Endothelial cell of hepatic sinusoid (primary cell): ENCODE measurements at regions not wholly inside any gene's neighbourhood (a gene's known extent, or its start where the extent isn't known, plus 50 kb on each side); places are given as distances from the start of the nearest gene placed in this dataset.

ENCODE experiments used
- in situ Hi-C: cut with HindIII; loops from 2 replicates; pipeline ENCODE4 v1.10.0; 2017; ENCODE audit warnings: low sequenced_read_pairs

DNA sequence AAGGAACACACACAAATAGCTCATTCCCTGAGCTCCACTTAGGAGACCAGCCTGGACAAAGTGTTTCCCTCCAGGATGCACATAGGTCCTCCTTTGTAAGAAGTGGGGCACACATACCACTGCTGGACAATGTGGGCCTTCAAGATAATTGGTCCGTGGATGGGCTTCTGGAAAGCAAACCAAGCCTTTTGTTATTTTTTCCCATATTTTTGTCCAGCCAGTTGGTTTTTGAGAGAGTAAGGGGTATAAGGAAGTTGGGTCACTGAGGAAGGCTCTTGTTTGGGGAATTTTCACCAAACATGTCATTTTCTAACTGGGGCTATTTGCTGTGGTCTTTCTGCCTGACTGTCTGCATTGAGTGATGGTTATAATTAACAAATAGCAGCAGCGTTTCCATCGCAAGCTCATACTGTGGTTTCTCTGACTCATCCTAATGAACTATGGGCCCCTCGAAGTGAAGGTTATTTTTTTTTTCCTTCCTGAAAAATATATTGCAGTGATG is 306.3 kb upstream of the DUSP10 start:
- in situ Hi-C loops: no loop called here

DNA sequence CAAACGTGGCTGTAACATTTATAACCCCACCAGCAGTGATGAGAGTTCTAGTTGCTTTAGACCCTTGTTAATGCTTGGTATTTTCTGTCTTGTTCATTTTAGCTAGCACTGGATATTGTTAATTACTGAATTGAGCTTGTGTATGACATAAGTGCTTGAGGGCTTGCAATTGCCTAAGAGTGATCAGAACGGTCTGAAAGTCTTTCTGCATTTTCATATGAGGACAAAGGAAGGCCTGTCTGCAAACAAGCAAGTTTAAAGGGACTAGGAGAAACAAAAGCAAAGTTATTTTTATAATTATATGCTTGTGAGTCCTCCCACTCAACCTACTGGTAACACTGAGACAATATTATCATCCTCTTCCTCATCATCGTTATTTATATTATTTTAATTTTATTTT is 305.5 kb upstream of the DUSP10 start:
- in situ Hi-C loops: no loop called here

DNA sequence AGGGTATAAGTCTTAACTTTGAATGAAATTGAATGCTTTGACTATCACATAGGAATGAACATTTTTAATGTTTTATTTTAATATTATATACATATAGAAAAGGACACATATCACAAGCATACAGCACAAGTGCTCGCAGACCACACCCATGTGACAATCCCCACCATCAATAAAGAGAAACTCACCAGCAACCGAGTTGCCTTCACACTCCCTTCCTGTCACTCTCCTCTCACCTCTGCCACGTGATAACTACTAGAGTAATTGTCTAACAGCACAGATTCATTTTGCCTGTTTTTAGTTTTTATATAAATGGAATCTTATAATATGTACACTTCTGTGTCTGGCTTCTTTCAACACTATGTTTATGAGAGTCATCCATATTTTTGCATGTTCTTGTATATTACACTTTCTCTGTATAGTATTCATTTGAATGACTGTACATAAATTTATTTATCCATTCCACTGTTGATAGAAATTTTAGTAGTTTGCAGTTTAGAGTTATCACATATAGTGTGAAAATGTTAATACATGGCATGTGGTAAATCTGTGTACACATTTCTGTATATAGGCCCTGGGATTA is 304.9 kb upstream of the DUSP10 start:
- in situ Hi-C loops: no loop called here

DNA sequence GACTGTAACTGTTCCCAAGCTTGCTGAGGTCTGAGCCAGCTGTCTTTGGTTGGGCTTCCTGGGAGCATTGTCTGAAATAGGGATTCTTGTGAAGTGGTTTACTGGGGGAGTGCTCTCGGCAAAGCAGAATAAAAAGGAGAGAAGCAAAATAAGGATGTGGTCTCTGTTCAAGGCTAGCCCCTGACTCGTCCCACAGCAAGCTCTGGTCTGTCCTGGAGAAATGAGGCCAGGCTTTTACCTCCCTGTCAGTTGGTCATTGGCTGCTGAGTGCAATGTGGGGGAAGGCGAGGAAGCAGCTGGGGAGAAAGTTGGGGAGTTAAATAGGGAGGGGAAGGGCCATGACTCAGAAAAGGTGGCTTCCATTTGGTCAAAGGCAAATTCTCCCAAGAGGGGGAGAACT is 303.9 kb upstream of the DUSP10 start:
- in situ Hi-C loops: no loop called here

DNA sequence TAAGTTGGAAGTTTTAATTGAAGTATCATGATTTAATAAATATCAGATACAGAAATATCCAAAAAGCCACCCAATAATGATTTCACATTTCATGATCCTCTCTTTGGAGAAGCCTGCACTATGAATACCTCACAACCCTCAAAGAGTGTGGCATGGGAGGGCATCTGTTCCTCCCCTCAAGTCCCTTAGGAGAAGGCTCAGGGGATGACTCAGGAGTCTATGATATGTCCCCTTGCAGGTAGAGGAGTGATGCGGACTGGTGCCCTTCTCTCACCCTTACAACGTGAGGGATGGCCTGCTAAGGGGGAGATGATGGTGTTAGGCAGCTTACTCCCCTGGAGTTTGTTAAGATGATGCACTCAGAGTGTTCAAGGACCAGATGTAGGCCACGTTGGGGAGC is 303.3 kb upstream of the DUSP10 start:
- in situ Hi-C loops: no loop called here

DNA sequence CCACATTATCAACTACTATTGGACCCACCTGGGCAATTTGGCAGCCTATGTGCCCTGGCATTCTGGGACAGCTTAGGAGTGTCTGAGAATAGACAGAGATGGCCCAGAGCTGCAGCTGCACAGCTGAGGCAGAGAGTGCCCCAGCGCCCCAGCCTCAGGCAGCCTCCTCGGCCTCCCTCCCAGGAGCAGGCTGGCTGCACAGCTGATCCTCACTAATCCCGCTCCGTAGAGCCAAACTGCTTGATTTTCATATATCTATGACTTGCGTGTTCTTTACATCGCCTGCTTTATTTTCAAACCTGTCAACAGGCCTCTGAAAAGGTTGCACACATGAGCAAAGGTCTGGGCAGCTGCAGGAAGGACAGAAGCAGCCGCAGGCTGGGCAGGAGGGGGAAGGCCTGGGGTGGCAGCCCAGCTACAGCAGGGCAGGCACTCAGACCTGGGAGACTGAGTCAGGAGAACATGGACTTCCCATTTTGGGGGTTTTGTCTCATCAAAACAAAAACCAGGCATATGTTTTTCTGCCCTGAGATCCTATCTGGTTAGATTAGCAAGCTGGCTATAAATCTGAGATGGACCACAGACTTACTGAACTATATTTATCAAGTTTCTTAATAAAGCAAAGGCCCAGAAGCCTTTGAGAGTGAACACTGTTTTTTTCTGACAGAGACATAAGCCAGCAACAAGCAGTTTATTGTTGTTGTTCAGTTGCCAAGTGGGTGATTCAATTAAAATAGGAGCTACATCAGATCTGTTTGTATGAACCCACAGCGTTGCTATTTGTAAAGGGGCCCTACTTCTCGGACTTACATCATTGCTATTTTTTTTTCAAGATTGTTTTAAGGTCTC is 301.8 kb upstream of the DUSP10 start:
- in situ Hi-C loops: no loop called here

DNA sequence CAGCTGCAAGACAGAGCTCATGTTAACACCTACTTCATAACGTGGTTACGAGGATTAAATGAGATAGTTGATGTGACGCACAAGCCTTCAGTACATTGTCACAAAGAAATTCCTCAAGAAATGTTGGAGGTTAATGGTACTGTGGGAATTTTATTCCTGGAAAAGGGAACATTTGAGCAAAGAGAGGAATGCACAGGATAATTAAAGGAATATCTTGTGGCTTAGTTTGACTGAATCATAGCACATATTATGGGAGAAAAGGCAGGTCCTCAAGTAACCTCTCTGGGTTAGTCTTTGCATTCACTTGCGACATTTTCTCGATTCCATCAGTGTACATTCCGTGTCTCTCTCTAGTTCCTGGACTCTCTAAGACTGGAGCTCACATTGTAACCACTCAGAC is 300.2 kb upstream of the DUSP10 start:
- in situ Hi-C loops: no loop called here

DNA sequence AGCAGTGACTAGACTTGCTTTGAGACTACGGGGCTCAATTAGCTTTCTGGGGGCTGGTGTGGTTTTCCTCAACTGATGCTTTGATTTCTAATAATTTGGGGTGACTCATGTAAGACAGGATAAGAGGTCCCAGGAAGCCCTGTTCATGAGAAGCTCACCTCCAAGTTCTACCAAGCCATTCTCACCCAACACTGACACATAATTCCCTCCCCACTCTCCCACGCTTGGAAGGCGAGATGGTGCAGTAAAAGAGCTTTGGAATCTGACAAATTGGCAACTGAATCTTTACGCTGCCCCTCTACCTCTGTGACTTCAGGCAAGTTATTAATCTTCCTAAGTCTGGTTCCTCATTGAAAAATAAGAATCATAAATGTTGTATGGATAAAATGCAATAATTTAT is 299.1 kb upstream of the DUSP10 start:
- in situ Hi-C loops: no loop called here

DNA sequence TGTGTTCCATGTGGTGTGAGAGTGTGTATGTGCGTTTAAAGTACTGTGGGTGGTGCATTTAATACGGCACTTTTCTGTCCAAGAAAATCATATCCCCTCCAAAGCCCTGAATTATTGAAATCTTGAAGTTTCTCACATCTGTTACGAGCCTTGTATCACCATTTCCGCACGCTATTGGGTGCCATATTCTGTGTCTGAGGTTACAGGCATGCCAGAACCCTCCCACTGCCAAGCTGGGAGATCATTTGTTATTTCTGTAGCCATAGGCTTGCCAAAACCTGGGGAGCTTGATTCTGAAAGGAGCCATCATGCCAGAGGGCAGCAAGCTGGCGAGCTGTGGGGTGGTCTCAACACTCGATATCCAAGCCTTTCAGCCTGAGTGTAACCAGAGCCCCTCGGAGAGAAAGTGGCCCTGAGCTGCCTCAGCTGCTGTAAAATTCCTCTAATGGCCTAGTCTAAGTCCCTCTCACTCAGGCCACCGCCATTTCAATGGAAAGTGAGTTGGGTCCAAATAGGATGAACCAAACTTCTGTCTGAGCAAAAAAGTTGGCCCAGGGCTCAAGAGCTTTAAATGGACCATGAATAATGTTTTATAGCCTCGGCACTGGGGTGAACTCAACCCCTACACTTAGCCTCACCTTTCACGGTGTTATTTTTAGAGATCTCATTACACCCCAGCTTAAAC is 298.4 kb upstream of the DUSP10 start:
- in situ Hi-C loops: no loop called here

DNA sequence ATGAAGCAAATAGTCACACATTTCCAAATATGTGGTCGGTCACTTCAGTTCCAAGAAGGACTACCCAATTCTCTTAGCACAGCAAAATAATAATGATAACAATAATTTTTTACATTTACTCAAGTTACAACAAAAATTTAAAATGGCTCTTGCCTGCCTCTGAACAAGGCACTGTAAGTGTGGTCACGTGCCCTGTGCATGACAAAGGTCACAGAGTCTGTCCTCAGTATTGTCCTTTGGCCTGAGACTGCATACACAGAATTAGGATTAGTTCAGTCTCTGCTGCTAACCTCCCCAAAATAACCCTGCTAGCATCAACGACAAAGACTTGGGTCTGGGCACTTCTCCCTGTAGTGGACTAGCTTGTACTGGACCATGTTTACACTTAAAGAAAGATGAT is 297.1 kb upstream of the DUSP10 start:
- in situ Hi-C loops: no loop called here

DNA sequence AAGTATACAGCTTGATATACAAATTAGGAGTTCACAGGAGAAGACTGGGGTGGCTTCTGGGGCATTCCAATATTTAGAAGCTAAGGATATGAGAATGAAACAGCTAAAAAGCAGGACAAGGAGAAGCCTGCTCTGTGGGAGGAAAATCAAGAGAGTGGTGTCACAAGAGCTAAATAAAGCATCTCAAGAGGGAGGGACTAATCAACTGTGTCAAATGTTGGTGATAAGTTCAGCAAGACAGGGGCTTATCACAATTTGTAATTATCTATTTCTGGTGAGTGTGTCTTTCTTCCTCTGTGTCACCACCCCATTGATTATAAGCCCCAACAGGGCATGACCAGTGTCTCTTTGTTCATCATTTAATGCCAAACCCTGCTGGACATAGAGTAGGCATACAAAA is 295.8 kb upstream of the DUSP10 start:
- in situ Hi-C loops: no loop called here

DNA sequence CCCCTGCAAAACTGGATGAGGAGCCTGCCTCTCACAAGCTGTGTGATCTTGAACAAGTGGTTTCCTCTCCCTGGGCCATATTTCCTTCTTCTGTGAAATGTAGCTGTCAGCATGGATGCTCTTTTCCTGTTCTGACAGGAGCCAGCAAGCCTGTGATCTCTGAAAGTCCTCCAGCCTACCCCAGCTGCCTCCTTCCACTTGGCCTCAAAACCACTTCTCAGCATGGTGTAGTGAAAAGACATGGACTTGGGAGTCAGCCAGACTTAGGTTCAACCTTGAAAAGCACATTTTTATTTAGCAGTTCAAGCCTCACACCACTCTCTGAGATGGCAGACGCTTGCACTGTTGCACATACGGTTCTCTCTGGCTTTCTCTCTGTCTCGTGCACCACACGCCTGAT is 292.9 kb upstream of the DUSP10 start:
- in situ Hi-C loops: no loop called here

DNA sequence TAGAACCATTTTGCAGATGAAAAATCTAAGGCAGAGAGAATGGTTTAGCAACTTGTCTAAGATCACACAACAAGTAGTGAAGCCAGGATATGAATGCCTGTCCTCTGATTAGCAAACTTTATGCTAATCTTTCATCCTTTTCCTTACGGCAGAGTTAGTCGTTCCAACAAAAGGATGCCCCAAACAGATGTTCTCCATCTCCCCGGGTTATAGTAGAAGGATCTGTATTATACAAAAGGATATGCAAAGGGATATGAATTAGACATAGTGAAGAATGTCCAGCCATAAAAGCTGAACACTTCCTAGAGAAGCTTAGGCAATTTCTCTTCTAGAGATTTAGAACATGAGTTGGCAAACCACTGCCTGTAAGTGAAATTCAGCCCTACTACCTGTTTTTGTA is 291.6 kb upstream of the DUSP10 start:
- in situ Hi-C loops: no loop called here

DNA sequence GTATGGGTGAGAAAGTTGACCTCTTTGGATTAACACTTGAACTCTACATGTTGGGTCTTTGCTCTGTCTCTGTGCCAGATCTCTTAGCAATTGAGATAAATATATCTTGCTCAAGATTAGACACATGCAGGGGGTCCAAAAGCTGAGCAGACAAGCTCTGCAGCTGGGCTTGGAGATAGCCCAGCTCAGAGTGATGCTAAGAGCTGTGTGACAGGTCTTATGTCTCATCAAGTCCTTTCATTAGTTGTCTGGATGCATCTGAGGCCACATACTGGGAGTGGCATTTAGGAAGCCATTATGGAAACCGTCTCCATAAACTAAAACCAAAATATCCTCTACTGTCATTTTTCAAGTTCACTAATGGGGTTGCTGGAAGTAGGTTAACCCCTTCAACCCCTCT is 289.4 kb upstream of the DUSP10 start:
- in situ Hi-C loops: no loop called here

DNA sequence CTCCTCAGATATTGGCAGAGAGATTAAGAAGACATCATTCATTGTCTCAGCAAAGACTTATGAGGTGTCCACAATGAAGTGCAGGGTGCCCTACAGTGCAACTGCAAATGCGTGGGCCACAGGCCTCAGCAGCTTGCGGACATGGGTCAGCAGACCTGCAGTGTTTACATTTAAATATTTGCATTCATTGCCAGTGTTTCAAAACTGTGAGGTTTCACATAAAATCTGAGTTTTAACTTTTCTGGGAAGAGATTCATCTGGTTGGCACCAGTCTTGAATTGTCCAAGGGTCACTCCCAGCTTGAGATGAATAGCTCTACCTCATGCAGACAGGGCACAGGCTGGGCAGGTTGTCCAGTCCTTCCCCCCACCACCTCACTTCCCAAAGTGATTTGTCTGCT is 286.8 kb upstream of the DUSP10 start:
- in situ Hi-C loops: no loop called here

DNA sequence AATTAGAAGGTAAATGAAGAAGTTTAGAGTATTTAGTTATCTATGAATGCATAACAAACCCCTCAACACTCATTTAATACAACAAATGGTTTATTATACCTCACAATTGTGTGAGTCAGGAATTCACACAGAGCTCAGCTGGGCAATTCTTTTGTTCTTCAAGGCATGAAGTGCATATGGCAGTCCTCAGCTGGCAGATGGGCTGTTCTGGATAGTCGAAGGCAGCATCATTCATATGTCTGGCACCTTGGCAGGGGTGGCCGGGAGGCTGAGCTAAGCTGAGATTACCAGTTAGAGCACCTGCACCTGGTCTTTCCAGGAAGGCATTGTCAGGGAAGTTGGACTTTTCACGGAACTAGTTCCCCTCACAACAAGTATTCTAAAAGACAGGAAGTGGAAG is 286.2 kb upstream of the DUSP10 start:
- in situ Hi-C loops: no loop called here

DNA sequence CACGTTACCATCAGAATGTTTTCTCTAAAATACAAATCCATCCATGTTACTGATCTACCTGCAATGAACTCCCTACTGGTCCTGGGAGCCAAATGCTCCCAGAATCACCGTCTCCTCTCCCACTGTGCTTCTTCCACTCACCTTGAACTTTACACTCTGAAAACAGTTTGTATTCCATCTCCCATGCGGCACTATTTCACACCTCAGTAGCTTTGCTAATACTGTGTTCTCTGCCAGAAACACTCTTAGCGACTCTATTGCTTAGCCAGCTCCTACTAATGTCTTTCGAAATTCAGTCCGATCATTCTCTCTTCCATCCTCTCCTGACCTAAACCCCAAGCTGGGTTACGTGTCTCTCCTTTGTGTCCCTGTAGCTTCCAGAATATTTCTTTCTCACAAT is 284.4 kb upstream of the DUSP10 start:
- in situ Hi-C loops: no loop called here

DNA sequence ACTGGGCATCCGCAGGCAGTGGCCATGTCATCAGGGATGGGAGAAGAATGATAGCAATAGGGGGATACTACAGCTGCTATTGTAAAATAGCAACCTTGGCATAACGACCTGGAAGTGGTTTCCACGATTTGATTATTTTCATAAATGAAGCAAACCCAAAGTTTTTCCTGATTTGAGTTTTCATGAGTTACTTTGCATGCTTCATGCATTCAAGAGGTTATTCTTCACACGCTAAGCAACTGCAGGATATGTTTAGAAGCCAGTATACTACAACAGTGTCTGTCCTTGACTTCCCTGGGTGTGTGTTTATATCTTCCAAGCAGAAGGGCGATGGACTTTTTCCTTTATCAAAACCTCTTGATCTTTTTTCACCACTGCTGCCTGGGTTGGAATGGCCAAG is 281.1 kb upstream of the DUSP10 start:
- in situ Hi-C loops: no loop called here

DNA sequence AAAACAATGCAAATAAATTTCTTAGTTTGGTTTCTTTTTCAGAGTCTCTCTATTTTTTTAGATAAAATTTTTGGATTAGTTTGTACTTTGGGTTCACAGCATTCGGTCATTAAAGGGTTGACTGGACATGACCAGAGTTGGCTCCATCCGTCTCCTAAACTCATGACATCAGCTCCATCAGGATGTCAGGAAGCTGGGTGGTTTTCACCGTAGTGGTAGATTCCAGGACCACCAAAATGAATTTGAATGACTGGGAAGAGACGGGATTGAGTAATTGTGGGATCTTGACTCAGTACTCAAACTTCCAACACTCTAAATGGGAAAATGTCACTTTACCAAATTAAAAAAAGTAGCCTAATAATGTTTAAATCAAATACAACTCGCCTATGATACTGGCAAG is 279.2 kb upstream of the DUSP10 start:
- in situ Hi-C loops: no loop called here

DNA sequence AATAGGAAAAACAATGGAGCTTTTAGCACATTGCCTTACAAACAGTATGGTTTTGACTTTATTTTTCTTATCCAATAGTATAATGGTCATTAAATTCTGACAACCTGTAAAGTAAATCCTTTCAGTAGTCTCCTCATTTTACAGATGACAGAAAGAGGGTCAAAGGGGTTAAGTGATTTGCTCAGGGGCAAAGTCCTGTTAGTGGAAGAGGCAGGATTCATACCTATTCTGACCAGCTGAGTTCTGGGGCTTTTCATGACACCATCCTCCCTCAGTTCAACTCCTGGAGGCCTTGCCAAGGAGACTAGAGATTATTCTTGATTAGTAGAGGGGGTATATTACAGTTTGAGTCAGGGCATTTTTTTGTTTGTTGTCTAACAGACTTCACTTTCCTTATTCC is 278.7 kb upstream of the DUSP10 start:
- in situ Hi-C loops: no loop called here

DNA sequence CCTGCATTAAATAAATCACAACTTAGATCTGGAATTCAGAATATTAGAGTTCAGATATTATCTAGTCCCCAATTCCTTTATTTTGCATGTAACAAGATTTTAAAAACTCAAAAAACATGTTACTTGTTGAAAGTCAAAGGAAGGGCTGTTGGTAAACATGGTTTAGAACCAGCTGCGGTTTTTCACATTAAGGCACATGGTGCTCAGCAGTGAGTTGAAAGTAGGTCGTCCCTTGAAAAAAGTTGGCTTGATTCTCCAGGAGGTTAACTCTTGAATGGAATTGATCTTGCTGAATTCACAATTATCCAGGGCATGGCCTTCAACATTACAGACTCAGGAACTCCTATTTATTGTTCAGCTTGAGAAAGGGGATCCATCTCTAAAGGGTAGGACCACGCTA is 277.1 kb upstream of the DUSP10 start:
- in situ Hi-C loops: no loop called here

DNA sequence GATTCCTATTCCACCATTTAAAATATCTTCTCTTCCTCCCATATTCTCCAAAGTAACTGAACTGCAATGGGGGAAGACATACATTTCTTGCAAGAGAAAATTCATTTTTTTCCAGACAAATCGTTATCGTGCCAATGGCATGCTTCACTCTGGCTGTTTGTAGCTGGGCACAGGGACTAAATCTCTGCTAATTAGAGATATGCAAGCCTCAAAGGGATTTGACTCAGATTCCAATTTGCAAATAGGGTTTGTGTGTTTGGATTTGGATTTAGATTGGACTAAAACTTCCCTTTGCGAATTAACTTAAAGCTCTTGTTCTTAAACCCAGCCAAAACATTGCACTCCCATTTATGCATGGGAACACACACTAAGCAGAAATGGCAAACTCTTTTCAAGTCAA is 276.2 kb upstream of the DUSP10 start:
- in situ Hi-C loops: no loop called here
